Stimulated activated naive B cell treated with anti-CD40 and anti-IgM and Interleukin-4, amounts not matched to agents 10 μg/mL and 1 μg/mL and 100 μg/mL, for 72 hours (primary cell): ENCODE measurements at regions not wholly inside any gene's neighbourhood (a gene's known extent, or its start where the extent isn't known, plus 50 kb on each side); places are given as distances from the start of the nearest gene placed in this dataset.
A peak's percentile ranks its signal among the peaks of the same experiment; 100 is the strongest.
"Not testable (repeated sequence)": the region's sequence is repeated elsewhere in the genome, so short reads cannot be mapped to it uniquely, and the experiment has no call there.

Source experiments
- ATAC-seq, 2 donors: fragments of 150-1000 bp; cut with Tn5 transposase; replicated peaks; 2 replicates each; pipeline ENCODE4 v1.10.0; 2021; ENCODE audit warnings: moderate library complexity in 1 of 2
- DNase-seq: peaks from one replicate; pipeline ENCODE4 v3.0.0; 2021
- H3K27ac Mint-ChIP-seq: one replicate; pipeline ENCODE4 v1.8.0; 2022; ENCODE audit warnings: mild to moderate bottlenecking, mixed read lengths
- H3K27me3 Mint-ChIP-seq, 2 donors: one replicate each; pipeline ENCODE4 v1.8.0; 2022; ENCODE audit warnings: mixed read lengths in 2 of 2
- H3K36me3 Mint-ChIP-seq, 2 donors: one replicate each; pipeline ENCODE4 v1.8.0; 2022; ENCODE audit warnings: mixed read lengths in 2 of 2, mild to moderate bottlenecking in 1 of 2
- H3K4me1 Mint-ChIP-seq, 2 donors: one replicate each; pipeline ENCODE4 v1.8.0; 2022; ENCODE audit warnings: mixed read lengths in 2 of 2, mild to moderate bottlenecking in 1 of 2
- H3K4me3 Mint-ChIP-seq, 2 donors: one replicate each; pipeline ENCODE4 v1.8.0; 2022; ENCODE audit warnings: mild to moderate bottlenecking in 2 of 2, mixed read lengths in 2 of 2, moderate library complexity in 1 of 2
- H3K9me3 Mint-ChIP-seq, 2 donors: one replicate each; pipeline ENCODE4 v1.8.0; 2022; ENCODE audit warnings: mixed read lengths in 2 of 2, mild to moderate bottlenecking in 1 of 2

DNA sequence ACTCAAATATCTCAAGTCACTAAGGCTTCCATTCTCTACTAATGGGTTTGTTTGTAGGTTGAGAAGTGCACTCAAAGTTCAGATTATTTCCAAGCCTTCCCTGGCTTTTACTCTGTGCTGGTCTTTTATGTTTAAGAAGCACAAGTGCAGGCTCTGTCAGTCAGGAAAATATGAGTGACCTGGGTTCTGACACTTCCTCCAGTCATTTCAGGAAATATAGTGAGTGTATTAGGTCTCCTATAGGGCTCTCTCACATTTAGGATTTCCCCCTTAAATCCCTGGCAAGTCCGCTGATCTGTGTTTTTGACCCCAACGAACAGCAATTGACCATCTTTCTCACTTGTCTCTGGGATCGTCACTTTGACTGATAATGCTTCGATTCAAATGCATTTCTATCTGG is 210.2 kb downstream of the ARPP21 start:
- Mint-ChIP-seq H3K36me3 (no peaks in the 10 kb centered on the region), H3K27me3 (no peaks in the 10 kb centered on the region), H3K27ac (peak overlapping the region; percentile 60), H3K4me1 (peaks cover 0 to 2% of the 10 kb centered on the region in 2 donors), H3K9me3 (no peaks in the 10 kb centered on the region), H3K4me3 (no peak overlapping the region)
- DNase-seq: no peak
- ATAC-seq: peak; percentile 36 to 93

DNA sequence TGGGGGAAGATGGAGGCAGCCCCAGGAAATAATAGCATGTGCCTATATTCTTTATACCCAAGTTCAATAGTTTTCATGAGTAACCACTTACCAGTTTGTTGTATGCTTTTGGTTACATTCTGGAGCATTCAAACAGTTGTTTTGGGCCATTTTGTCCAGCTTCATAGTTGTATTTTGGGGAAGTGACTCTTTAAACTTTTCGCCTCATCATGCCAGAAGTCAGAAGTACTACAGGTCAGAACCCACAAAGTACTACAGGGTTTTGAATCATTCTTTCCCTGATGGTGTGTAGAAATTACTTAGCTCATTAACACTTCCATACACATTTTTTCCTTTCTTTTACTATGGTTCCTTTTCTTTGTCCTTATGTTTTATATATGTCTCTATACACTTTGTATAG is 210.6 kb downstream of the ARPP21 start:
- Mint-ChIP-seq H3K36me3 (no peaks in the 10 kb centered on the region), H3K27me3 (no peaks in the 10 kb centered on the region), H3K27ac (peak overlapping the region; percentile 60), H3K9me3 (no peaks in the 10 kb centered on the region), H3K4me3 (no peak overlapping the region), H3K4me1 (peaks cover 0 to 2% of the 10 kb centered on the region in 2 donors)
- DNase-seq: no peak
- ATAC-seq: peak; percentile 53 to 75

- H3K27ac Mint-ChIP-seq: no peak overlapping the region
- peaks cover 9 to 16% of the 10 kb centered on the region in 2 donors for H3K4me1 Mint-ChIP-seq
- no peaks in the 10 kb centered on the region for H3K36me3 Mint-ChIP-seq
- ATAC-seq (peak; percentile 86 to 92), DNase-seq (no peak)
- H3K9me3 Mint-ChIP-seq: peaks cover 0 to 3% of the 10 kb centered on the region in 2 donors
- H3K4me3 Mint-ChIP-seq: no peak overlapping the region
- no peaks in the 10 kb centered on the region for H3K27me3 Mint-ChIP-seq
These were observed 217.7 kb downstream of the ARPP21 start for GRCh38 chr3:35857004-35857403.

DNA sequence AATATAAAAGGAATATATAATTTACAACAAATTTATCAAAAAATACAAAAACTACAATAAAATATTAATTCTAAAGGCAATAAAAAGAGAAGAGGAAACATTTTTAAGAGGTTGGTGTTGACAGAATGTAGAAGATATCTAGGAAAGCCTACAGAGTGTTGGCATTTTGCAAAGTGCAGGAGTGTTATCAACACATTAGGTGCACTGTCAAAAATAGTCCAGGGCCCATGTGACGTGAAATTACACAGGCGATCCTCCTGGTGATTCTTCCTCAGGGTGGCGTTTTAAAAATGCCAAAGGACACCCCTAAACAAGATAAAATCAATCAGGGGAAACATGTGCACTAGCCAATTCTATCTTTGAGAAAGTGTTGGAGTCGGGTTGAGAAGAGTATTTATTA is 222.7 kb downstream of the ARPP21 start:
- no peak for ATAC-seq
- no peak overlapping the region for H3K27ac Mint-ChIP-seq
- H3K36me3 Mint-ChIP-seq: no peaks in the 10 kb centered on the region
- no peak for DNase-seq
- H3K4me3 Mint-ChIP-seq: no peak overlapping the region
- peaks cover 6 to 8% of the 10 kb centered on the region in 2 donors for H3K4me1 Mint-ChIP-seq
- H3K9me3 Mint-ChIP-seq: peaks cover 0 to under 1% of the 10 kb centered on the region in 2 donors
- H3K27me3 Mint-ChIP-seq: no peaks in the 10 kb centered on the region

DNA sequence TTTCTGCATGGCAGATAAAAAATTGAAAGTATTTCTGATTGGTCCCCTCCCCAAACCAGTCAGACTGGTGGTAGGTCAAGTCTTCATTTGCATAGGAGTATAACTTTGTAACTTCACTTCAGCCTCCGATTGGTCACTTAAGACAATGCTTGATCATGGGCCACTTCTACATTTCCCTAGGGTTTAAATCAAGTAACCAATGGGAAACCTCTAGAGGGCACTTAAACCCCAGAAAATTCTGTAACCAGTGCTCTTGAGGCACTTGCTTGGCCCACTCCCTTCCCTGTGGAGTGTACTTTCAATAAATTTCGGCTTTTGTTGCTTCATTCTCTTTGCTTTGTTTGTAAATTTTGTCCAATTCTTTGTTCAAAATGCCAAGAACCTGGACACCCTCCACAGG is 225.5 kb downstream of the ARPP21 start:
- Mint-ChIP-seq H3K9me3 (no peaks in the 10 kb centered on the region), H3K4me1 (peaks cover 0 to 5% of the 10 kb centered on the region in 2 donors), H3K36me3 (no peaks in the 10 kb centered on the region), H3K4me3 (no peak overlapping the region), H3K27ac (no peak overlapping the region), H3K27me3 (no peaks in the 10 kb centered on the region)
- DNase-seq: no peak
- no peak for ATAC-seq

GRCh38 chr3:35867791-35868190 is 228.5 kb downstream of the ARPP21 start:
- no peak for DNase-seq
- Mint-ChIP-seq H3K27me3 (no peaks in the 10 kb centered on the region), H3K36me3 (no peaks in the 10 kb centered on the region), H3K9me3 (no peaks in the 10 kb centered on the region), H3K4me1 (peaks cover 0 to 5% of the 10 kb centered on the region in 2 donors), H3K27ac (no peak overlapping the region), H3K4me3 (no peak overlapping the region)
- no peak for ATAC-seq

DNA sequence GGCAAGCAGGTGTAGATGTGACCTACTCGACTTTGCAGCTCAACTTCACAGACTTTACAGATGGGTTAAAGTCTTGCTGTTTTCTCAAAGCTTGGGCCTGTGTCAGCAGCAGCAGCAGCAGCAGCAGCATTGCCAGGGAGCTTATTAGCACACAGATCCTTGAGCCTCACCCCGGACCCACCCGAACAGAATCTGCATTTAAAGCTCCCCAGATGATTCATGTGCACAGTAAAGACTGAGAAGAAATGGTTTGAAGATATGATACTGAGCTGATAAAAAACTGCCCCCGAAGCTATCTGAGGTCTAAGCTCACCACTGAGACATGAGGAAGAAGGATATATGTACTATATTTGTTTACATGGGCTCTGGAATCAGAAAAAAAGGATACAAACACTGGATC is 231.7 kb downstream of the ARPP21 start:
- no peak overlapping the region for H3K4me3 Mint-ChIP-seq
- H3K4me1 Mint-ChIP-seq: peaks cover 0 to 5% of the 10 kb centered on the region in 2 donors
- no peak for DNase-seq
- no peaks in the 10 kb centered on the region for H3K27me3 Mint-ChIP-seq
- ATAC-seq: no peak
- H3K36me3 Mint-ChIP-seq: no peaks in the 10 kb centered on the region
- no peaks in the 10 kb centered on the region for H3K9me3 Mint-ChIP-seq
- H3K27ac Mint-ChIP-seq: no peak overlapping the region

DNA sequence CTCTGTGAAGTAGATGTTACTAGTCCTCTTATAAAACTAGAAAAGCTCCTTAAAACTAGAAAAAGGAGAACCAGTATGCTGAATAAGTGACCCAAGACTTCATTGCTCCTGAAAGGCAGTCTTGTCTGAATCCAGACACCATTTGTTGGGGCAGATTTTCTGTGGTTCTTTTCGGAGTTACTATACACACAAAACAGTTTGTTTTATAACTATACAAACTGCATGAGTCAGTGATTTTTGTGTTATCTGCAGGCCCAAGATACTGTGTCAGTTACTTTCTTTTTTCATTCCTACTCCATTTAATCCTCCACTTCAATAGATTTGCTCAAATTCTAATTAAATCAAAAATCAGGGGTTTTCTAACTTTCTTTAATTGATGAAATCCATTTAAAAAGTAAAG is 244.6 kb downstream of the ARPP21 start:
- H3K27me3 Mint-ChIP-seq: peaks cover 7% of the 10 kb centered on the region in 2 donors
- no peak for ATAC-seq
- DNase-seq: no peak
- H3K9me3 Mint-ChIP-seq: peaks cover 7 to 9% of the 10 kb centered on the region in 2 donors
- H3K4me3 Mint-ChIP-seq: no peak overlapping the region
- no peaks in the 10 kb centered on the region for H3K4me1 Mint-ChIP-seq
- no peak overlapping the region for H3K27ac Mint-ChIP-seq
- H3K36me3 Mint-ChIP-seq: peaks cover 2 to 3% of the 10 kb centered on the region in 2 donors

GRCh38 chr3:35894735-35895134 is 255.4 kb downstream of the ARPP21 start:
- H3K27ac Mint-ChIP-seq: no peak overlapping the region
- no peaks in the 10 kb centered on the region for H3K36me3 Mint-ChIP-seq
- H3K9me3 Mint-ChIP-seq: peaks cover 6 to 7% of the 10 kb centered on the region in 2 donors
- no peaks in the 10 kb centered on the region for H3K4me1 Mint-ChIP-seq
- ATAC-seq (no peak), DNase-seq (no peak)
- H3K4me3 Mint-ChIP-seq: no peak overlapping the region
- H3K27me3 Mint-ChIP-seq: no peaks in the 10 kb centered on the region

DNA sequence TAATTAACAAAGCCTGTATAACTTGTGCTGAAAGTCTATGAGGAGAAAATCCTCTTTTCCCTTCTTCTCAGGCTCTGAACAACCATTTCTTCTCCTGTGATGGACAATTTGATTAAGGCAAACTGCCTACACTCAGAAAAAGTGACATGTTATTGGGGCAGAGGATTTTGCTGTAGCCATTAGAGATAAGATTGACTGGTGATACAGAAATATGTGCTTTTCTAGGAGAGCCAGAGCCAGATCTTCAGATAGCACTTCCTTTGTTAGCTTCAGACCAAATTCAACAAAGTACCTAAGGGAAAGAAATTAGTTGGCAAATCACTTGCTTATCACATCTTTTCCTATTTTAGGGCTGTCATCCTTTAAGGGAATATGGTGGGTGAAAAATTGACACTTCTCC is 259.9 kb downstream of the ARPP21 start:
- DNase-seq (no peak), ATAC-seq (no peak)
- Mint-ChIP-seq H3K4me1 (no peaks in the 10 kb centered on the region), H3K9me3 (peaks cover 5 to 7% of the 10 kb centered on the region in 2 donors), H3K27ac (no peak overlapping the region), H3K4me3 (no peak overlapping the region), H3K27me3 (no peaks in the 10 kb centered on the region), H3K36me3 (no peaks in the 10 kb centered on the region)

- H3K9me3 Mint-ChIP-seq: peaks cover under 1 to 4% of the 10 kb centered on the region in 2 donors
- H3K27ac Mint-ChIP-seq: no peak overlapping the region
- ATAC-seq: no peak
- H3K4me1 Mint-ChIP-seq: no peaks in the 10 kb centered on the region
- no peak for DNase-seq
- no peaks in the 10 kb centered on the region for H3K36me3 Mint-ChIP-seq
- H3K4me3 Mint-ChIP-seq: no peak overlapping the region
- no peaks in the 10 kb centered on the region for H3K27me3 Mint-ChIP-seq
These were observed 260.8 kb downstream of the ARPP21 start for GRCh38 chr3:35900079-35900478.

DNA sequence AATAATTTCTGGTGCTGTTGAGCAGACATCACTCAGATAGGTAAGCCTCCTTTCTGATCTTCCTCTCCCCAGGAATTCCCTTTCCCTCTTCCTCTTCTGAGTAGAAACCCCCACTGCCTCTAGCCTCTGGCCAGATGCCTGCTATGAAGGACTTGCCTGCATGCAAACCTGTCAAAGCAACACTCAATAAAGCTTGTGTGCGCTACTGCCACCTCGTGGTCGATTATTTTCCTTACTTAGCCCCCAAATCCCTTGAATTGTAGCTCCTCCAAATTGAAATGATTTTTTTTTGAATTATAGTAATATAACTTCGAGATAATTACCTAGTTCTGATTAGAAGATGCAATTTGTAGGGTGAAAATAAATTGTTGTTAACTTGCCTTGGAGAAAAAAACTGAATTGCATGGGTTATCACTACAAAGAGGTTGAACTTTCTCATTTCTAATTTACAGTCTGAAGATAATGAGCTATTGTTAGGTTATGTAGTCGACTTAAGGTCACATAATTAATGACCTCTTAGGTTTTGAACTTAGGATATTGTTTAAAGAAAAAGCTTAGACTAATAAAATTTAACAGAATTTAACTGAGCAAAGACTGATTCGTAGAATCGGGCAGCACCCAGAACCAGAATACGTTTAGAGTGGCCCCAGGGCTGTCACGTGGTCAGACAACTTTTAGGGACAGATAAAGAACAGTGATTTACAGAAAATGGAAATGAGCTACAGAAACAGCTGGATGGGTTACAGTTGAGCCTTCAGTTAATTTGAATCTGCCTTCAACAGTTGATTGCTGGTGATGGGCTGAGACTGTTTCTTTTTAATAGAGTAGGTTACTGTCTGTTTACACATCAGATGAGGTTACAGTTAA is 269.3 kb downstream of the ARPP21 start:
- Mint-ChIP-seq H3K27ac (no peak overlapping the region), H3K36me3 (no peaks in the 10 kb centered on the region), H3K9me3 (no peaks in the 10 kb centered on the region), H3K4me1 (peaks cover 0 to 1% of the 10 kb centered on the region in 2 donors), H3K27me3 (peaks cover 0 to 4% of the 10 kb centered on the region in 2 donors), H3K4me3 (no peak overlapping the region)
- peak; percentile 17 for DNase-seq
- peak; percentile 62 to 63 for ATAC-seq

GRCh38 chr3:35919160-35919559 is 279.8 kb downstream of the ARPP21 start:
- ATAC-seq: no peak
- no peak overlapping the region for H3K4me3 Mint-ChIP-seq
- H3K27me3 Mint-ChIP-seq: peaks cover 4 to 22% of the 10 kb centered on the region in 2 donors

GRCh38 chr3:35921718-35922117 is 282.4 kb downstream of the ARPP21 start:
- no peak overlapping the region for H3K27ac Mint-ChIP-seq
- H3K36me3 Mint-ChIP-seq: peaks cover 0 to 2% of the 10 kb centered on the region in 2 donors
- peaks cover 4 to 22% of the 10 kb centered on the region in 2 donors for H3K27me3 Mint-ChIP-seq
- DNase-seq: no peak
- no peaks in the 10 kb centered on the region for H3K4me1 Mint-ChIP-seq
- no peak overlapping the region for H3K4me3 Mint-ChIP-seq
- no peak for ATAC-seq
- peaks cover 5 to 6% of the 10 kb centered on the region in 2 donors for H3K9me3 Mint-ChIP-seq

More at GRCh38 chr3:35919160-35919559, 279.8 kb downstream of the ARPP21 start:
- no peak for DNase-seq
- peaks cover 0 to 2% of the 10 kb centered on the region in 2 donors for H3K36me3 Mint-ChIP-seq
- H3K9me3 Mint-ChIP-seq: peaks cover 5 to 6% of the 10 kb centered on the region in 2 donors
- no peaks in the 10 kb centered on the region for H3K4me1 Mint-ChIP-seq
- H3K27ac Mint-ChIP-seq: no peak overlapping the region

DNA sequence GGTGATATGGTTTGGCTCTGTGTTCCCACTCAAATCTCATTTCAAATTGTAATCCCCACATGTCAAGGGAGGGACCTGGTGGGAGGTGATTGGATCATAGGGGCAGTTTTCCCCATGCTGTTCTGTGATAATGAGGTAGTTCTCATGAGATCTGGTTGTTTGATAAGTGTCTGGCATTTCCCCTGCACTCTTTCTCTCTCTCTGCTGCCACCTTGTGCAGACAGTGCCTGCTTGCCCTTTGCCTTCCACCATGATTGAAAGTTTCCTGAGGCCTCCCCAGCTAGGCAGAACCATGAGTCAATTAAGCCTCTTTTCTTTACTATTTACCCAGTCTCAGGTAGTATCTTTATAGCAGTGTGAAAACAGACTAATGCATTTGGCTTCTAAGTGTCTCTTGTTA is 284.7 kb downstream of the ARPP21 start:
- peaks cover 4 to 13% of the 10 kb centered on the region in 2 donors for H3K27me3 Mint-ChIP-seq
- DNase-seq, H3K4me1 Mint-ChIP-seq, H3K4me3 Mint-ChIP-seq, H3K9me3 Mint-ChIP-seq, H3K36me3 Mint-ChIP-seq, H3K27ac Mint-ChIP-seq: not testable (repeated sequence)
- peak; percentile 62 to 73 for ATAC-seq
